K562 (cell line): ENCODE measurements at regions not wholly inside any gene's neighbourhood (a gene's known extent, or its start where the extent isn't known, plus 50 kb on each side); places are given as distances from the start of the nearest gene placed in this dataset.

Experiments
- ASH1L ChIP-seq: fragments of 450-650 bp; IDR thresholded peaks from 2 replicates; pipeline ENCODE4 v1.6.1; 2018; ENCODE audit warnings: borderline replicate concordance, mild to moderate bottlenecking, low read depth; ENCODE audit not compliant: partially characterized antibody
- CBFA2T2 ChIP-seq: fragments of 450-650 bp; conservative IDR thresholded peaks from 2 replicates; pipeline ENCODE4 v1.6.1; 2017; ENCODE audit warnings: mild to moderate bottlenecking
- ETS1 ChIP-seq: conservative IDR thresholded peaks from 2 replicates; pipeline ENCODE4 v1.6.1; 2011; ENCODE audit warnings: low read depth, mild to moderate bottlenecking, low read length; ENCODE audit not compliant: control insufficient read depth
- FIP1L1 ChIP-seq: fragments of 200-400 bp; formaldehyde crosslinking; IDR thresholded peaks from 2 replicates; pipeline ENCODE4 v1.6.1; 2018; ENCODE audit warnings: mild to moderate bottlenecking, low read depth, low read length; ENCODE audit not compliant: poor library complexity, severe bottlenecking
- FOXM1 ChIP-seq, 2 experiments: fragments of 450-650 bp in 1 of 2; sonication (generic) in 1 of 2; formaldehyde crosslinking in 1 of 2; IDR thresholded peaks; 2 replicates each; pipeline versions ENCODE4 v1.6.1 to v1.9.0; 2017 to 2022; ENCODE audit warnings: low read depth in 2 of 2, mild to moderate bottlenecking in 2 of 2, missing genetic modification reagents in 1 of 2, moderate library complexity in 1 of 2
- HDAC3 ChIP-seq: fragments of 450-650 bp; IDR thresholded peaks from 2 replicates; pipeline ENCODE4 v1.6.1; 2018; ENCODE audit warnings: borderline replicate concordance, mild to moderate bottlenecking, moderate library complexity; ENCODE audit not compliant: partially characterized antibody
- HNRNPLL ChIP-seq: fragments of 200-400 bp; formaldehyde crosslinking; IDR thresholded peaks from 2 replicates; pipeline ENCODE4 v1.6.1; 2017; ENCODE audit warnings: low read length, low read depth, mild to moderate bottlenecking; ENCODE audit not compliant: poor library complexity, severe bottlenecking
- JUNB ChIP-seq: fragments of 450-650 bp; formaldehyde crosslinking; conservative IDR thresholded peaks from 2 replicates; pipeline ENCODE4 v1.4.0; 2020; ENCODE audit warnings: mild to moderate bottlenecking
- NCOA4 ChIP-seq: fragments of 450-650 bp; IDR thresholded peaks from 2 replicates; pipeline ENCODE4 v1.6.1; 2018; ENCODE audit warnings: mild to moderate bottlenecking; ENCODE audit not compliant: partially characterized antibody
- NFIX ChIP-seq: fragments of 250-450 bp; sonication (Bioruptor Pico); IDR thresholded peaks from 2 replicates; pipeline ENCODE4 v1.4.0; 2020; ENCODE audit warnings: low read depth, mild to moderate bottlenecking, moderate library complexity
- NR2C2 ChIP-seq, 2 experiments: fragments of 200-800 bp in 1 of 2; sonication (Bioruptor generic) in 1 of 2; sonication (generic) in 1 of 2; formaldehyde crosslinking in 1 of 2; IDR thresholded peaks; 2 replicates each; pipeline versions ENCODE4 v1.6.1 to v1.8.0; 2016 to 2022; ENCODE audit warnings: mild to moderate bottlenecking in 1 of 2, missing compliant biosample characterization in 1 of 2, missing genetic modification characterization in 1 of 2, missing genetic modification reagents in 1 of 2
- NR4A1 ChIP-seq, 2 experiments: fragments of 250-450 bp in 1 of 2; fragments of 450-650 bp in 1 of 2; sonication (Bioruptor Pico) in 1 of 2; IDR thresholded peaks; 2 replicates each; pipeline versions ENCODE4 v1.4.0 to v1.6.1; 2016 to 2020; ENCODE audit warnings: mild to moderate bottlenecking in 2 of 2, missing compliant biosample characterization in 1 of 2, missing genetic modification characterization in 1 of 2, moderate library complexity in 1 of 2
- PCBP1 ChIP-seq: fragments of 200-400 bp; formaldehyde crosslinking; IDR thresholded peaks from 2 replicates; pipeline ENCODE4 v1.6.1; 2018; ENCODE audit warnings: mild to moderate bottlenecking, low read depth, low read length; ENCODE audit not compliant: poor library complexity, severe bottlenecking
- SIX5 ChIP-seq, 2 experiments: IDR thresholded peaks; 2 replicates each; pipeline ENCODE4 v1.6.1; 2011; ENCODE audit warnings: low read length in 2 of 2, borderline replicate concordance in 1 of 2, low read depth in 1 of 2, mild to moderate bottlenecking in 1 of 2, moderate library complexity in 1 of 2; ENCODE audit not compliant: insufficient read depth in 1 of 2
- SPI1 ChIP-seq: IDR thresholded peaks from 2 replicates; pipeline ENCODE4 v1.6.1; 2011; ENCODE audit warnings: low read depth, low read length, control low read depth, borderline replicate concordance
- ZNF785 ChIP-seq: fragments of 250-450 bp; sonication (Bioruptor Pico); IDR thresholded peaks from 2 replicates; pipeline ENCODE4 v1.4.0; 2020; ENCODE audit warnings: mild to moderate bottlenecking
- TF ChIP-seq, protein P1 (sequence below), 2 experiments: fragments of 450-650 bp; IDR thresholded peaks; 2 replicates each; pipeline ENCODE4 v1.6.1; 2018; ENCODE audit warnings: mild to moderate bottlenecking in 2 of 2, low read depth in 1 of 2; ENCODE audit not compliant: partially characterized antibody in 2 of 2
- TF ChIP-seq, protein P2 (sequence below): fragments of 450-650 bp; IDR thresholded peaks from 2 replicates; pipeline ENCODE4 v1.6.1; 2016; ENCODE audit warnings: antibody characterized with exemption
- TF ChIP-seq, protein P3 (sequence below): fragments of 450-650 bp; IDR thresholded peaks from 2 replicates; pipeline ENCODE4 v1.6.1; 2017; ENCODE audit warnings: mild to moderate bottlenecking, moderate library complexity

- no peak for TF ChIP-seq NR2C2 (CRISPR knock-in tag; IDR thresholded peaks at IDR 0.05)
- TF ChIP-seq NR2C2 (tag; IDR thresholded peaks at IDR 0.05), result peak; percentile 30; the same call in 1 of the 2 replicates
- no peak for TF ChIP-seq SPI1
- no peak for TF ChIP-seq PCBP1
- TF ChIP-seq NCOA4, result no peak
- TF ChIP-seq NFIX (CRISPR knock-in tag), result no peak
- TF ChIP-seq NR4A1 (CRISPR knock-in tag; IDR thresholded peaks at IDR 0.05), result no peak
- no peak for TF ChIP-seq NR4A1 (tag; IDR thresholded peaks at IDR 0.05)
- TF ChIP-seq ZNF785 (CRISPR knock-in tag), result no peak
- TF ChIP-seq, protein P1, sequence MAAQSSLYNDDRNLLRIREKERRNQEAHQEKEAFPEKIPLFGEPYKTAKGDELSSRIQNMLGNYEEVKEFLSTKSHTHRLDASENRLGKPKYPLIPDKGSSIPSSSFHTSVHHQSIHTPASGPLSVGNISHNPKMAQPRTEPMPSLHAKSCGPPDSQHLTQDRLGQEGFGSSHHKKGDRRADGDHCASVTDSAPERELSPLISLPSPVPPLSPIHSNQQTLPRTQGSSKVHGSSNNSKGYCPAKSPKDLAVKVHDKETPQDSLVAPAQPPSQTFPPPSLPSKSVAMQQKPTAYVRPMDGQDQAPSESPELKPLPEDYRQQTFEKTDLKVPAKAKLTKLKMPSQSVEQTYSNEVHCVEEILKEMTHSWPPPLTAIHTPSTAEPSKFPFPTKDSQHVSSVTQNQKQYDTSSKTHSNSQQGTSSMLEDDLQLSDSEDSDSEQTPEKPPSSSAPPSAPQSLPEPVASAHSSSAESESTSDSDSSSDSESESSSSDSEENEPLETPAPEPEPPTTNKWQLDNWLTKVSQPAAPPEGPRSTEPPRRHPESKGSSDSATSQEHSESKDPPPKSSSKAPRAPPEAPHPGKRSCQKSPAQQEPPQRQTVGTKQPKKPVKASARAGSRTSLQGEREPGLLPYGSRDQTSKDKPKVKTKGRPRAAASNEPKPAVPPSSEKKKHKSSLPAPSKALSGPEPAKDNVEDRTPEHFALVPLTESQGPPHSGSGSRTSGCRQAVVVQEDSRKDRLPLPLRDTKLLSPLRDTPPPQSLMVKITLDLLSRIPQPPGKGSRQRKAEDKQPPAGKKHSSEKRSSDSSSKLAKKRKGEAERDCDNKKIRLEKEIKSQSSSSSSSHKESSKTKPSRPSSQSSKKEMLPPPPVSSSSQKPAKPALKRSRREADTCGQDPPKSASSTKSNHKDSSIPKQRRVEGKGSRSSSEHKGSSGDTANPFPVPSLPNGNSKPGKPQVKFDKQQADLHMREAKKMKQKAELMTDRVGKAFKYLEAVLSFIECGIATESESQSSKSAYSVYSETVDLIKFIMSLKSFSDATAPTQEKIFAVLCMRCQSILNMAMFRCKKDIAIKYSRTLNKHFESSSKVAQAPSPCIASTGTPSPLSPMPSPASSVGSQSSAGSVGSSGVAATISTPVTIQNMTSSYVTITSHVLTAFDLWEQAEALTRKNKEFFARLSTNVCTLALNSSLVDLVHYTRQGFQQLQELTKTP (IDR thresholded peaks at IDR 0.05; ENCODE audit: low read depth in 1 of 2, partially characterized antibody in 2 of 2), result no peak
- TF ChIP-seq ASH1L, result no peak
- TF ChIP-seq, protein P2, sequence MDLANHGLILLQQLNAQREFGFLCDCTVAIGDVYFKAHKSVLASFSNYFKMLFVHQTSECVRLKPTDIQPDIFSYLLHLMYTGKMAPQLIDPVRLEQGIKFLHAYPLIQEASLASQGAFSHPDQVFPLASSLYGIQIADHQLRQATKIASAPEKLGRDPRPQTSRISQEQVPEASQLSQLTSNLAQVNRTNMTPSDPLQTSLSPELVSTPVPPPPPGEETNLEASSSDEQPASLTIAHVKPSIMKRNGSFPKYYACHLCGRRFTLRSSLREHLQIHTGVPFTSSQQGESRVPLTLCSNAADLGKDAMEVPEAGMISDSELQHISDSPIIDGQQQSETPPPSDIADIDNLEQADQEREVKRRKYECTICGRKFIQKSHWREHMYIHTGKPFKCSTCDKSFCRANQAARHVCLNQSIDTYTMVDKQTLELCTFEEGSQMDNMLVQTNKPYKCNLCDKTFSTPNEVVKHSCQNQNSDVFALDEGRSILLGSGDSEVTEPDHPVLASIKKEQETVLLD, result 0 out of 2 replicates have a peak, but pooled peaks have one; percentile 27
- TF ChIP-seq CBFA2T2, result peak; percentile 79
- TF ChIP-seq, protein P3, sequence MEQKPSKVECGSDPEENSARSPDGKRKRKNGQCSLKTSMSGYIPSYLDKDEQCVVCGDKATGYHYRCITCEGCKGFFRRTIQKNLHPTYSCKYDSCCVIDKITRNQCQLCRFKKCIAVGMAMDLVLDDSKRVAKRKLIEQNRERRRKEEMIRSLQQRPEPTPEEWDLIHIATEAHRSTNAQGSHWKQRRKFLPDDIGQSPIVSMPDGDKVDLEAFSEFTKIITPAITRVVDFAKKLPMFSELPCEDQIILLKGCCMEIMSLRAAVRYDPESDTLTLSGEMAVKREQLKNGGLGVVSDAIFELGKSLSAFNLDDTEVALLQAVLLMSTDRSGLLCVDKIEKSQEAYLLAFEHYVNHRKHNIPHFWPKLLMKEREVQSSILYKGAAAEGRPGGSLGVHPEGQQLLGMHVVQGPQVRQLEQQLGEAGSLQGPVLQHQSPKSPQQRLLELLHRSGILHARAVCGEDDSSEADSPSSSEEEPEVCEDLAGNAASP, result no peak
- TF ChIP-seq ETS1, result no peak
- TF ChIP-seq HNRNPLL, result no peak
- no peak for TF ChIP-seq JUNB
- TF ChIP-seq FIP1L1, result no peak
- no peak for TF ChIP-seq SIX5 (IDR thresholded peaks at IDR 0.05; ENCODE audit: borderline replicate concordance in 1 of 2, insufficient read depth in 1 of 2, low read depth in 1 of 2, low read length in 2 of 2)
- no peak for TF ChIP-seq HDAC3
- peak; percentile 36; the same call in 1 of the 2 replicates for TF ChIP-seq FOXM1 (IDR thresholded peaks at IDR 0.05; ENCODE audit: low read depth)
- no peak for TF ChIP-seq FOXM1 (CRISPR knock-in tag; IDR thresholded peaks at IDR 0.05; ENCODE audit: low read depth)
Observed at GRCh38 chr4:133268205-133268604, 119.1 kb downstream of the PCDH10 start (continued).
